Fibroblast of pulmonary artery (primary cell): ENCODE measurements at regions not wholly inside any gene's neighbourhood (a gene's known extent, or its start where the extent isn't known, plus 50 kb on each side); places are given as distances from the start of the nearest gene placed in this dataset.
A peak's percentile ranks its signal among the peaks of the same experiment; 100 is the strongest.

ENCODE experiments used
- DNase-seq: peaks from one replicate; pipeline ENCODE4 v3.0.0-alpha.2; 2010; ENCODE audit warnings: low read depth
- H3K4me3 ChIP-seq: replicated peaks from 2 replicates; pipeline ENCODE4 v1.5.1; 2011; ENCODE audit warnings: low read depth, mild to moderate bottlenecking, control low read depth, low read length, moderate library complexity
- TF ChIP-seq, protein P1 (sequence below): IDR thresholded peaks from 2 replicates; pipeline ENCODE4 v1.5.1; 2011; ENCODE audit warnings: mild to moderate bottlenecking, control low read depth, low read length, inconsistent platforms; ENCODE audit errors: missing control alignments

- TF ChIP-seq, protein P1, sequence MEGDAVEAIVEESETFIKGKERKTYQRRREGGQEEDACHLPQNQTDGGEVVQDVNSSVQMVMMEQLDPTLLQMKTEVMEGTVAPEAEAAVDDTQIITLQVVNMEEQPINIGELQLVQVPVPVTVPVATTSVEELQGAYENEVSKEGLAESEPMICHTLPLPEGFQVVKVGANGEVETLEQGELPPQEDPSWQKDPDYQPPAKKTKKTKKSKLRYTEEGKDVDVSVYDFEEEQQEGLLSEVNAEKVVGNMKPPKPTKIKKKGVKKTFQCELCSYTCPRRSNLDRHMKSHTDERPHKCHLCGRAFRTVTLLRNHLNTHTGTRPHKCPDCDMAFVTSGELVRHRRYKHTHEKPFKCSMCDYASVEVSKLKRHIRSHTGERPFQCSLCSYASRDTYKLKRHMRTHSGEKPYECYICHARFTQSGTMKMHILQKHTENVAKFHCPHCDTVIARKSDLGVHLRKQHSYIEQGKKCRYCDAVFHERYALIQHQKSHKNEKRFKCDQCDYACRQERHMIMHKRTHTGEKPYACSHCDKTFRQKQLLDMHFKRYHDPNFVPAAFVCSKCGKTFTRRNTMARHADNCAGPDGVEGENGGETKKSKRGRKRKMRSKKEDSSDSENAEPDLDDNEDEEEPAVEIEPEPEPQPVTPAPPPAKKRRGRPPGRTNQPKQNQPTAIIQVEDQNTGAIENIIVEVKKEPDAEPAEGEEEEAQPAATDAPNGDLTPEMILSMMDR: peak; percentile 97
- no peak overlapping the region for H3K4me3 ChIP-seq
- peak; percentile 87 for DNase-seq
Measured at GRCh38 chr4:123564758-123565346, 168.3 kb downstream of the SPRY1 start.

- TF ChIP-seq, protein P1: no peak
- peak; percentile 62 for DNase-seq
- H3K4me3 ChIP-seq: no peak overlapping the region
Measured at GRCh38 chr4:123568936-123569335, 172.3 kb downstream of the SPRY1 start.

DNA sequence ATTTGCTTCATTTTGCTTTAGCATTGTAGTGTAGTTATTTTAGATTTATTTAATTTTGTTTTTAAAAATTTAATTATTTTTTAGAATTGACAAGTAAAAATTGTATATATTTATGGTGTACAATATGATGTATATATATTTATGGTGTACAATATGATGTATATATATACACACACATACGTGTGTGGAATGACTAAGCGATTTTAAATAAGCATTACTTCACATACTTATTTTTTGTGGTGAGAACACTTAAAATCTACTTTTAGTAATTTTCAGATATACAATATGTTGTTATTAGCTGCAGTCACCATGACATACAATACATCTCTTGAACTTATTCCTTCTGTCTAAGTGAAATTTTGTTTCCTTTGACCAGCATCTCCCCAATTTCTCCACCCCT lies 172.9 kb downstream of the SPRY1 start:
- no peak for DNase-seq
- TF ChIP-seq, protein P1: no peak

DNA sequence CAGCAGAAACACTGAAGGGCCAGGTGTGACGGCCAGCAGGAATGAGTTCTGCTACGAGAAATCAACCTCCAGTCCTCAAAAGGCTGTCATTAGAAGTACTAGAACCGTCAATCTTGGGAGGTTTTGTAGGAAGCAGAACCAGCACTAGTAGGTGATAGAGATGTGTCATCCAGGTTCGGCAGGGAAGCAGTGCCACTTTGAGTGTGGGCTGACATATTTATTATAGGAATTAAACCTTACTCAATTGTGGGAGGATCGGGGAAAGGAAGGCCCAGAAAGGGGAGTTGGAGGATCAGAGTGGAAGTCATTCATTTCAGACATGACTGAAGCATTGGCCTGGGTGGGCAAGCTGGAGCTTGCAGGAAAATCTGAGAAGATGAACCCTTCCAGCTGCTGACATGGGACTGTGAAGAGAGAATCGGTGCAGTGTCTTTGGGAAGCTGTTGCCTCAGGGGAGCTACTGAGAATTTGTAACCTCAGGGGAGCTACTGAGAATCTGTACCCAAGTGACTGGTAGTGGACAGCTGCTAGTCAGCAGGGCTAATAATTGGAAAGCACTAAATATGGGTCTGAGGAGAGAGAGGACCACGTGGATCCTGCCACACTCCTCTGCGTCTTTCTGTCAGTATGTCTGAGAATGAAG lies 177.4 kb downstream of the SPRY1 start:
- DNase-seq: no peak
- TF ChIP-seq, protein P1: no peak

More for the DNA sequence above, 172.9 kb downstream of the SPRY1 start:
- H3K4me3 ChIP-seq: no peak overlapping the region

GRCh38 chr4:123575291-123575690 lies 178.7 kb downstream of the SPRY1 start:
- no peak for DNase-seq
- TF ChIP-seq, protein P1: no peak
- no peak overlapping the region for H3K4me3 ChIP-seq

More for the DNA sequence above, 177.4 kb downstream of the SPRY1 start:
- no peak overlapping the region for H3K4me3 ChIP-seq

DNA sequence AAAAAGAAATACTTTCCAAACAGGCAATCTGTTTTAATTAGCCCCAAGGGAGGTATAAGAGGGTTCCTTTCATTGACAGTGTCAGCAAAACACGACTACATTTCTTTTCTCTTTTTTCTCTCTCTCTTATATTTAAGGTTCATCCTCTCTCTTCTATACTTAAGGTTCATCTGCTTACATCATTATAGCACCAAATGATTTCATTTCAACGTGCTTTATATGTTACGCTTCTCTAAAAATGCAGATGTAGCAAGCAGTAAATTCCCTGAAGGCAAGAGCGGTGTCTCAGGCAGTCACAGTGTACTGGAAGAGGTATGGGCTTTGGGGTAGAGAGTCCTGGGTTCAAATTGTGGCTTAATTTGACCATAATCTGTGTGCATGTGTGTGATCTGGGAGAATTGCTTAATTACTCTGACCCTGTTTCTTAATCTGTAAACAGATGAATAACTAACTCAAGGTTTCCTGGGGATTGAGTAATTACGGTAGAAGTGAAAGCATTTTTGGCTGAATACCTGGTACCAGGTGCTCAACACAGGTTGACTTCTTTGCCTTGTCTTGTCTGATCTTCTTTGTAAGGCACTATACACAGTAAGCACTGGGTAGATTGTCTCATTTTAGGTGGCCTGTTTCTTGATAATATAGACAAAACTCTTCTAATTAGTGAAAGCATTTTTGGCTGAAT lies 180.8 kb downstream of the SPRY1 start:
- DNase-seq: no peak
- no peak overlapping the region for H3K4me3 ChIP-seq
- TF ChIP-seq, protein P1: no peak
